IPS-20b (cell line): ENCODE measurements at regions not wholly inside any gene's neighbourhood (a gene's known extent, or its start where the extent isn't known, plus 50 kb on each side); places are given as distances from the start of the nearest gene placed in this dataset.

Experiments used
- H3K27ac ChIP-seq: one replicate; pipeline ENCODE4 v1.5.1; 2013; ENCODE audit warnings: low read length
- H3K27me3 ChIP-seq: 2 replicates; pipeline ENCODE4 v1.6.1; 2013; ENCODE audit warnings: mild to moderate bottlenecking, low read length, inconsistent platforms; ENCODE audit not compliant: insufficient read depth
- H3K36me3 ChIP-seq: 2 replicates; pipeline ENCODE4 v1.6.1; 2013; ENCODE audit warnings: low read depth, mild to moderate bottlenecking, inconsistent platforms, low read length, moderate library complexity; ENCODE audit not compliant: insufficient read depth
- H3K4me1 ChIP-seq: 2 replicates; pipeline ENCODE4 v1.6.1; 2013; ENCODE audit warnings: mild to moderate bottlenecking, control low read depth, inconsistent platforms, low read length, moderate library complexity; ENCODE audit not compliant: insufficient read depth
- H3K4me3 ChIP-seq: 2 replicates; pipeline ENCODE4 v1.5.1; 2013; ENCODE audit warnings: mild to moderate bottlenecking, low read length, inconsistent platforms
- H3K9ac ChIP-seq: 2 replicates; pipeline ENCODE4 v1.6.1; 2013; ENCODE audit warnings: low read depth, mild to moderate bottlenecking, inconsistent platforms, low read length, moderate library complexity
- H3K9me3 ChIP-seq: 2 replicates; pipeline ENCODE4 v1.6.1; 2013; ENCODE audit warnings: mild to moderate bottlenecking, low read depth, low read length, inconsistent platforms; ENCODE audit not compliant: insufficient read depth

DNA sequence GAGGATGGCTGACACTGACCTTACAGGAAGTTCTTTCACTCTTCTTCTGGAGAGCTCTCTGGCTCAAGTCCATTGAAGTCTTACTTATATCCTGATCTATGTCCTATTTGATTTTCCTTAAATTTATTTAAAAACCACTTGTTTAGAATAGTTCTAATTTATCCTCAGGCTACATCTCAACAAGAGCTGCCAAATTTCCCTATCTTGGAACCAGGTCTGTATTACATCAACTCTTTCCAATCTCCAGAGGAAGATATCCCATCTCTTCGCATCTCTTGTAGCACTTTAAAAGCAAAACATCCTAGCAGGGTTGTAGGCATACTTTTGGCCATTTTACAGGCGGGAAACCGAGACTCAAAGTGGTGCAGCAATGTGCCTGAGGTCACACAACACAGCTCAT lies 290.5 kb upstream of the TEX13C start:
- Histone ChIP-seq H3K27me3 (no peaks in the 10 kb centered on the region), H3K4me3 (no peak overlapping the region), H3K4me1 (no peaks in the 10 kb centered on the region), H3K36me3 (no peaks in the 10 kb centered on the region), H3K9ac (no peak overlapping the region), H3K9me3 (no peaks in the 10 kb centered on the region), H3K27ac (no peak overlapping the region)
